Activated CD8-positive, alpha-beta memory T cell treated with anti-CD3 and anti-CD28 coated beads for 36 hours (primary cell): ENCODE measurements at regions not wholly inside any gene's neighbourhood (a gene's known extent, or its start where the extent isn't known, plus 50 kb on each side); places are given as distances from the start of the nearest gene placed in this dataset.
"Not testable (repeated sequence)": the region's sequence is repeated elsewhere in the genome, so short reads cannot be mapped to it uniquely, and the experiment has no call there.

Experiments used
- CTCF ChIA-PET: fragments of 350-600 bp; sonication (Branson Sonifier 250); formaldehyde crosslinking; loops from one replicate; lab custom pipeline; 2021; ENCODE audit warnings: antibody characterized with exemption; lab: Charles Lee
- POLR2A ChIA-PET: fragments of 350-600 bp; sonication (Branson Sonifier 250); formaldehyde crosslinking; loops from one replicate; lab custom pipeline; 2021; ENCODE audit warnings: antibody characterized with exemption; lab: Charles Lee

GRCh38 chr7:146057958-146058357 lies 58.6 kb upstream of the CNTNAP2 start:
- ChIA-PET CTCF (no interaction called here), POLR2A (no interaction called here)

GRCh38 chr7:146054909-146055308 lies 61.7 kb upstream of the CNTNAP2 start:
- ChIA-PET CTCF (no interaction called here), POLR2A (no interaction called here)

GRCh38 chr7:146053492-146053891 lies 63.1 kb upstream of the CNTNAP2 start:
- ChIA-PET POLR2A (no interaction called here), CTCF (no interaction called here)

- CTCF ChIA-PET, POLR2A ChIA-PET: not testable (repeated sequence)
Observed at GRCh38 chr7:146043310-146043709, 73.3 kb upstream of the CNTNAP2 start.

- CTCF ChIA-PET = no interaction called here
Observed at GRCh38 chr7:146028251-146028750, 88.3 kb upstream of the CNTNAP2 start.

GRCh38 chr7:146027243-146027642 lies 89.4 kb upstream of the CNTNAP2 start:
- POLR2A ChIA-PET = no interaction called here
- CTCF ChIA-PET = no interaction called here

More at GRCh38 chr7:146028251-146028750, 88.3 kb upstream of the CNTNAP2 start:
- POLR2A ChIA-PET = no interaction called here

- CTCF ChIA-PET = no interaction called here
- POLR2A ChIA-PET = no interaction called here
Observed at GRCh38 chr7:146022776-146023175, 93.8 kb upstream of the CNTNAP2 start.

GRCh38 chr7:146019041-146020004 lies 97.3 kb upstream of the CNTNAP2 start:
- POLR2A ChIA-PET, CTCF ChIA-PET: not testable (repeated sequence)

- CTCF ChIA-PET, POLR2A ChIA-PET: not testable (repeated sequence)
Observed at GRCh38 chr7:146017366-146017765, 99.2 kb upstream of the CNTNAP2 start.

- CTCF ChIA-PET = not testable (repeated sequence)
Observed at GRCh38 chr7:146014154-146014553, 102.4 kb upstream of the CNTNAP2 start.

GRCh38 chr7:146008293-146008692 lies 108.3 kb upstream of the CNTNAP2 start:
- ChIA-PET POLR2A (no interaction called here), CTCF (no interaction called here)

More at GRCh38 chr7:146014154-146014553, 102.4 kb upstream of the CNTNAP2 start:
- POLR2A ChIA-PET = not testable (repeated sequence)

GRCh38 chr7:146004805-146005204 lies 111.8 kb upstream of the CNTNAP2 start:
- ChIA-PET CTCF (no interaction called here), POLR2A (no interaction called here)

- CTCF ChIA-PET = no interaction called here
- POLR2A ChIA-PET = no interaction called here
Observed at GRCh38 chr7:146002431-146003078, 114.0 kb upstream of the CNTNAP2 start.

- POLR2A ChIA-PET = no interaction called here
- CTCF ChIA-PET = no interaction called here
Observed at GRCh38 chr7:146002008-146002407, 114.6 kb upstream of the CNTNAP2 start.

- ChIA-PET CTCF (no interaction called here), POLR2A (no interaction called here)
Observed at GRCh38 chr7:146000882-146001281, 115.7 kb upstream of the CNTNAP2 start.

GRCh38 chr7:145989469-145989868 lies 127.1 kb upstream of the CNTNAP2 start:
- CTCF ChIA-PET = no interaction called here
- POLR2A ChIA-PET = no interaction called here

GRCh38 chr7:145986248-145986874 lies 130.2 kb upstream of the CNTNAP2 start:
- POLR2A ChIA-PET = no interaction called here
- CTCF ChIA-PET = no interaction called here

- ChIA-PET CTCF (no interaction called here), POLR2A (no interaction called here)
Observed at GRCh38 chr7:145978769-145979168, 137.8 kb upstream of the CNTNAP2 start.

GRCh38 chr7:145959981-145960380 lies 156.6 kb upstream of the CNTNAP2 start:
- ChIA-PET CTCF (no interaction called here), POLR2A (no interaction called here)
